IMR-90 (cell line): ENCODE measurements at regions not wholly inside any gene's neighbourhood (a gene's known extent, or its start where the extent isn't known, plus 50 kb on each side); places are given as distances from the start of the nearest gene placed in this dataset.
A peak's percentile ranks its signal among the peaks of the same experiment; 100 is the strongest.

Experiments used
- ATAC-seq: fragments of 200-7000 bp; cut with Tn5 transposase; 2 replicates; pipeline ENCODE4 v1.9.1; 2020; ENCODE audit warnings: low read depth, mild to moderate bottlenecking, moderate library complexity
- BruUV-seq: library from RNA; stranded (reverse); fragments of 400-500 nt; replicated peaks from 2 replicates; lab custom pipeline; 2021; lab: Mats Ljungman, UMichigan
- CTCF ChIA-PET: fragments of 300-600 bp; formaldehyde crosslinking; extraction: SDS; loops from one replicate; lab custom pipeline; 2021; ENCODE audit warnings: antibody characterized with exemption; lab: Yijun Ruan, JAX
- POLR2A ChIA-PET: fragments of 300-600 bp; sonication (Branson Sonifier 250); formaldehyde crosslinking; loops from one replicate; lab custom pipeline; 2022; ENCODE audit warnings: antibody characterized with exemption; ENCODE audit not compliant: unreplicated experiment; lab: Charles Lee
- DNase-seq: peaks from one replicate; pipeline ENCODE4 v3.0.0; 2013
- H2AFZ ChIP-seq: replicated peaks from 2 replicates; pipeline ENCODE3; 2013; ENCODE audit warnings: low read length, mild to moderate bottlenecking; ENCODE audit not compliant: poor library complexity
- H2AK5ac ChIP-seq: 2 replicates; pipeline ENCODE4 v1.6.1; 2013; ENCODE audit warnings: low read depth, low read length, inconsistent platforms
- H2AK9ac ChIP-seq: replicated peaks from 2 replicates; pipeline ENCODE3; 2013; ENCODE audit warnings: mild to moderate bottlenecking, low read depth, low read length, moderate library complexity; ENCODE audit not compliant: poor library complexity
- H2BK120ac ChIP-seq: 2 replicates; pipeline ENCODE4 v1.6.1; 2013; ENCODE audit warnings: low read depth, low read length, inconsistent platforms
- H2BK15ac ChIP-seq: 3 replicates; pipeline ENCODE4 v1.6.1; 2013; ENCODE audit warnings: low read depth, low read length, inconsistent platforms
- H2BK20ac ChIP-seq: 2 replicates; pipeline ENCODE4 v1.6.1; 2013; ENCODE audit warnings: low read depth, mild to moderate bottlenecking, inconsistent platforms, low read length, moderate library complexity
- H2BK5ac ChIP-seq: 2 replicates; pipeline ENCODE4 v1.6.1; 2013; ENCODE audit warnings: mild to moderate bottlenecking, low read depth, low read length, inconsistent platforms; ENCODE audit not compliant: poor library complexity, severe bottlenecking
- H3K14ac ChIP-seq: replicated peaks from 2 replicates; pipeline ENCODE4 v1.6.1; 2013; ENCODE audit warnings: low read depth, low read length, inconsistent platforms
- H3K18ac ChIP-seq: 2 replicates; pipeline ENCODE4 v1.6.1; 2013; ENCODE audit warnings: low read depth, low read length, control low read depth
- H3K23ac ChIP-seq: 2 replicates; pipeline ENCODE4 v1.6.1; 2013; ENCODE audit warnings: low read depth, low read length, inconsistent platforms
- H3K27ac ChIP-seq: 2 replicates; pipeline ENCODE4 v1.5.1; 2013; ENCODE audit warnings: mild to moderate bottlenecking, control low read depth, low read length; ENCODE audit not compliant: insufficient read depth
- H3K27me3 ChIP-seq: 2 replicates; pipeline ENCODE4 v1.6.1; 2013; ENCODE audit warnings: low read length; ENCODE audit not compliant: control insufficient read depth, insufficient read depth
- H3K36me3 ChIP-seq: 2 replicates; pipeline ENCODE4 v1.6.1; 2013; ENCODE audit warnings: low read length, mixed read lengths; ENCODE audit not compliant: control insufficient read depth, insufficient read depth
- H3K4ac ChIP-seq: 2 replicates; pipeline ENCODE4 v1.6.1; 2013; ENCODE audit warnings: low read depth, low read length, inconsistent platforms
- H3K4me1 ChIP-seq: 2 replicates; pipeline ENCODE4 v1.6.1; 2013; ENCODE audit warnings: low read length, mixed read lengths; ENCODE audit not compliant: control insufficient read depth, insufficient read depth
- H3K4me2 ChIP-seq: 2 replicates; pipeline ENCODE4 v1.6.1; 2013; ENCODE audit warnings: low read depth, mild to moderate bottlenecking, control low read depth, low read length, moderate library complexity
- H3K4me3 ChIP-seq: 2 replicates; pipeline ENCODE4 v1.5.1; 2013; ENCODE audit warnings: low read depth, mild to moderate bottlenecking, control low read depth, low read length, moderate library complexity; ENCODE audit not compliant: insufficient read depth
- H3K56ac ChIP-seq: 2 replicates; pipeline ENCODE4 v1.6.1; 2013; ENCODE audit warnings: low read length, inconsistent platforms; ENCODE audit not compliant: insufficient read depth; ENCODE audit errors: extremely low read depth
- H3K79me1 ChIP-seq, 2 experiments: 2 replicates each; pipeline ENCODE4 v1.6.1; 2013; ENCODE audit warnings: low read length in 2 of 2, inconsistent platforms in 1 of 2, low read depth in 1 of 2
- H3K9ac ChIP-seq: 2 replicates; pipeline ENCODE4 v1.6.1; 2013; ENCODE audit warnings: low read depth, low read length, control low read depth
- H3K9me1 ChIP-seq: 2 replicates; pipeline ENCODE4 v1.6.1; 2013; ENCODE audit warnings: low read length, inconsistent platforms; ENCODE audit not compliant: insufficient read depth
- H3K9me3 ChIP-seq: 2 replicates; pipeline ENCODE4 v1.6.1; 2013; ENCODE audit warnings: low read length; ENCODE audit not compliant: control insufficient read depth, insufficient read depth
- H4K20me1 ChIP-seq: 2 replicates; pipeline ENCODE4 v1.6.1; 2013; ENCODE audit warnings: low read length, inconsistent platforms; ENCODE audit not compliant: insufficient read depth
- H4K5ac ChIP-seq: 2 replicates; pipeline ENCODE4 v1.6.1; 2013; ENCODE audit warnings: mild to moderate bottlenecking, low read depth, low read length, control low read depth
- H4K8ac ChIP-seq, 2 experiments: 2 replicates each; pipeline ENCODE4 v1.6.1; 2013; ENCODE audit warnings: low read depth in 2 of 2, low read length in 2 of 2, control low read depth in 1 of 2, inconsistent platforms in 1 of 2
- H4K91ac ChIP-seq: 2 replicates; pipeline ENCODE4 v1.6.1; 2013; ENCODE audit warnings: low read depth, low read length, inconsistent platforms; ENCODE audit not compliant: insufficient read depth
- FOS ChIP-seq: fragments of 150-350 bp; IDR thresholded peaks from 2 replicates; pipeline ENCODE4 v1.6.1; 2016; ENCODE audit warnings: low read depth, low read length
- MAZ ChIP-seq: IDR thresholded peaks from 2 replicates; pipeline ENCODE4 v1.6.1; 2012; ENCODE audit warnings: low read depth, mild to moderate bottlenecking, low read length, improper control_type of control experiment, moderate library complexity, borderline replicate concordance
- RCOR1 ChIP-seq: IDR thresholded peaks from 2 replicates; pipeline ENCODE4 v1.6.1; 2012; ENCODE audit warnings: mild to moderate bottlenecking, low read length, improper control_type of control experiment; ENCODE audit not compliant: insufficient replicate concordance
- WGBS, 2 experiments: methylation state at CpG; one replicate each; pipeline versions ENCODE4 v1.1.5 to v1.1.7; 2013; ENCODE audit warnings: missing lambda C conversion rate in 2 of 2; ENCODE audit not compliant: insufficient read length in 1 of 2; ENCODE audit errors: extremely low coverage in 2 of 2; 5-methylcytosine and 5-hydroxymethylcytosine counted together
- dilution Hi-C: fragments of 300-500 bp; cut with HindIII; formaldehyde crosslinking; loops from one replicate; pipeline ENCODE4 v1.14.3; 2018; ENCODE audit warnings: low sequenced_read_pairs; ENCODE audit not compliant: unreplicated experiment
- in situ Hi-C: fragments of 300-500 bp; cut with MboI; formaldehyde crosslinking; loops from 3 replicates; pipeline ENCODE4 v1.14.3; 2019; ENCODE audit warnings: low sequenced_read_pairs, inconsistent platforms, mixed read lengths
- intact Hi-C: fragments of 100-400 bp; cut with micrococcal nuclease; formaldehyde crosslinking; loops from 2 replicates; pipeline ENCODE4 v1.10.0; 2022
- TF ChIP-seq, protein P1 (sequence below): conservative IDR thresholded peaks from 2 replicates; pipeline ENCODE4 v1.5.1; 2012; ENCODE audit warnings: mild to moderate bottlenecking, low read depth, low read length, improper control_type of control experiment
- TF ChIP-seq, protein P2 (sequence below): fragments of 150-350 bp; IDR thresholded peaks from 2 replicates; pipeline ENCODE4 v1.6.1; 2016; ENCODE audit warnings: low read depth, mild to moderate bottlenecking, low read length, moderate library complexity, borderline replicate concordance

DNA sequence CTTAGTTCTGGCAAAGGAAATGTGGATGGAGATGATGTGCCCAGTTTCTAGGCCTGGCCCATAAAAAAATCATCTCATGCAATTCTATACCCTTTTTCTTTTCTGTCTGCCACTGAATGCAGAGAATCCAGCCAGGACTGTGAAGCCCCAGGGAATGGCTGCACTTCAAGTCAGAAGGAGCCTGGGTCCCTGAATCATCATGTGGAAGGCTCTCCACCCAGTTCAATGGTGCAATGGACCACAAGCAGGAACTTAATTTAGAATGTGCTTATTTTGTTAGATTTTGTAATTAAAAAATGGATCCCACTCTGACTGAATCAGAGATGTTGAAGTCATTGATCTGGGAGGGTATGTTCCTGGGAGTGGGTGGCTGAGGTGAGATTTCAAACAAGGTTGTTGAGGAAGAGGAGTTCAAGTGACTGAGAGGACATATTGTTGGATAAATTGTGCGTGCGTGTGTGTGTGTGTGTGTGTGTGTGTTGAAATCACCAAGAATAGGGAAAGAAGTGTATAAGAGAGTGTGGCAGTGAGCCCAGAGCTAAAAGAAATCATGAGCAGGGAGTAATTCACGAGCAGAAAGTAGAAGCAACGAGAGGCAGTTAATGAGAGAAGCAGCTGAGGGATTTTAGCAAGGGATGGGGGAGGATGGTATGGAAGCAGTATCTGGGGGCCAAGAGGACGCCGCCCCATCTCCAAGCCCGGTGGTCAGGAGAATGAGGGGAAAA, 125.4 kb downstream of the TMX1 start:
- Histone ChIP-seq H2BK5ac (peak overlapping the region; percentile 59), H3K14ac (no peak overlapping the region), H3K36me3 (no peaks in the 10 kb centered on the region), H3K56ac (no peak overlapping the region), H4K91ac (no peak overlapping the region), H3K9me3 (no peaks in the 10 kb centered on the region), H4K20me1 (no peaks in the 10 kb centered on the region), H3K4me3 (no peak overlapping the region), H3K9ac (no peak overlapping the region), H3K4me1 (peaks cover 9% of the 10 kb centered on the region), H2AFZ (no peak overlapping the region), H3K9me1 (peaks cover 4% of the 10 kb centered on the region; the same call in 1 of the 2 replicates), H3K27ac (no peak overlapping the region), H3K4me2 (no peak overlapping the region), H2BK15ac (no peak overlapping the region), H3K18ac (no peak overlapping the region), H2BK120ac (peak overlapping the region; percentile 30; the same call in 1 of the 2 replicates), H4K8ac (no peak overlapping the region), H3K79me1 (no peaks in the 10 kb centered on the region), H2BK20ac (no peak overlapping the region), H2AK5ac (peak overlapping the region; percentile 40; the same call in 1 of the 2 replicates), H2AK9ac (no peak overlapping the region), H3K23ac (no peak overlapping the region), H3K4ac (no peak overlapping the region), H3K27me3 (no peaks in the 10 kb centered on the region), H4K5ac (no peak overlapping the region)
- ChIA-PET CTCF (no interaction called here), POLR2A (no interaction called here)
- intact Hi-C loops (loop anchor here (5.0 kb wide), 3 partner anchors 38 to 287 kb away; partner anchors contain the start of gene FRMD6), in situ Hi-C loops (no loop called here), dilution Hi-C loops (no loop called here)
- BruUV-seq = no TSS peak
- 72% methylated on average over 7 of the region's 7 CpGs; no CpG with 5 or more reads in 1 of the 2 experiments for WGBS, 2 experiments
- TF ChIP-seq RCOR1 (no peak), MAZ (no peak), FOS (no peak)
- TF ChIP-seq, protein P1, sequence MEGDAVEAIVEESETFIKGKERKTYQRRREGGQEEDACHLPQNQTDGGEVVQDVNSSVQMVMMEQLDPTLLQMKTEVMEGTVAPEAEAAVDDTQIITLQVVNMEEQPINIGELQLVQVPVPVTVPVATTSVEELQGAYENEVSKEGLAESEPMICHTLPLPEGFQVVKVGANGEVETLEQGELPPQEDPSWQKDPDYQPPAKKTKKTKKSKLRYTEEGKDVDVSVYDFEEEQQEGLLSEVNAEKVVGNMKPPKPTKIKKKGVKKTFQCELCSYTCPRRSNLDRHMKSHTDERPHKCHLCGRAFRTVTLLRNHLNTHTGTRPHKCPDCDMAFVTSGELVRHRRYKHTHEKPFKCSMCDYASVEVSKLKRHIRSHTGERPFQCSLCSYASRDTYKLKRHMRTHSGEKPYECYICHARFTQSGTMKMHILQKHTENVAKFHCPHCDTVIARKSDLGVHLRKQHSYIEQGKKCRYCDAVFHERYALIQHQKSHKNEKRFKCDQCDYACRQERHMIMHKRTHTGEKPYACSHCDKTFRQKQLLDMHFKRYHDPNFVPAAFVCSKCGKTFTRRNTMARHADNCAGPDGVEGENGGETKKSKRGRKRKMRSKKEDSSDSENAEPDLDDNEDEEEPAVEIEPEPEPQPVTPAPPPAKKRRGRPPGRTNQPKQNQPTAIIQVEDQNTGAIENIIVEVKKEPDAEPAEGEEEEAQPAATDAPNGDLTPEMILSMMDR = no peak
- TF ChIP-seq, protein P2, sequence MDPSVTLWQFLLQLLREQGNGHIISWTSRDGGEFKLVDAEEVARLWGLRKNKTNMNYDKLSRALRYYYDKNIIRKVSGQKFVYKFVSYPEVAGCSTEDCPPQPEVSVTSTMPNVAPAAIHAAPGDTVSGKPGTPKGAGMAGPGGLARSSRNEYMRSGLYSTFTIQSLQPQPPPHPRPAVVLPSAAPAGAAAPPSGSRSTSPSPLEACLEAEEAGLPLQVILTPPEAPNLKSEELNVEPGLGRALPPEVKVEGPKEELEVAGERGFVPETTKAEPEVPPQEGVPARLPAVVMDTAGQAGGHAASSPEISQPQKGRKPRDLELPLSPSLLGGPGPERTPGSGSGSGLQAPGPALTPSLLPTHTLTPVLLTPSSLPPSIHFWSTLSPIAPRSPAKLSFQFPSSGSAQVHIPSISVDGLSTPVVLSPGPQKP = no peak
- ATAC-seq (no peak), DNase-seq (no peak)
